ENCODE measurements at regions not wholly inside any gene's neighbourhood (a gene's known extent, or its start where the extent isn't known, plus 50 kb on each side); places are given as distances from the start of the nearest gene placed in this dataset.
A peak's percentile ranks its signal among the peaks of the same experiment; 100 is the strongest.

DNA sequence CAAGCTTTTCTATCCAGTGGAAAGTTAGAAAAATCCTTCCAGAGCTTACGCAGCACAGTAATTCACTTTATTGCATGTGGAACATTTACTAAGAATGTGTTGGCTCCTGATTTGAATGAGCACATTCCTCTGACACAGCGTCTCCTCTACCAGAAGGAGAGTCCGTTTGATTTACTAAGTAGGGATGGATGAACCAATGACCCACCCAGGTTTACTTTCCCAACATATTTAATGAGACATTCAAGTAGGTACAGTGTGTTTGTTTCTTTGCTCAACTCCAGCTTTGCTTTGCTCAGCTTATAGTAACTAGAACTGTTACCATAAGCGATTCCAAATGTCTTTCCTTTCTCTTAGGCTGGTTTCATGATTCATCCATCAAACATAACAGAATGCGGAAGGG, 161.7 kb downstream of the SMARCA1 start (continued):
- no peak for TF ChIP-seq USF1 (IDR thresholded peaks at IDR 0.05; ENCODE audit: borderline replicate concordance, extremely low read length, insufficient read depth, low read depth, low read length)
- no peak for TF ChIP-seq BRCA1 (IDR thresholded peaks at IDR 0.05; ENCODE audit: low read depth, low read length)
- no peak for TF ChIP-seq NFIC (IDR thresholded peaks at IDR 0.05; ENCODE audit: low read depth, low read length)
- TF ChIP-seq HDAC2 (IDR thresholded peaks at IDR 0.05): no peak
- TF ChIP-seq SMAD1 (IDR thresholded peaks at IDR 0.05; ENCODE audit: low read depth, partially characterized antibody): no peak
- TF ChIP-seq IRF3 (IDR thresholded peaks at IDR 0.05): no peak

- H3K4me2 ChIP-seq (ENCODE audit: control insufficient read depth, insufficient read depth): no peak overlapping the region
- no peaks in the 10 kb centered on the region for H3K9me3 ChIP-seq (replicated peaks; ENCODE audit: control insufficient read depth, insufficient read depth, low read length)
- no peaks in the 10 kb centered on the region for H3K27me3 ChIP-seq (replicated peaks in 1 of 2; ENCODE audit: control insufficient read depth in 2 of 2, insufficient read depth in 2 of 2, low read length in 1 of 2)
- no peak overlapping the region for H3K9ac ChIP-seq (ENCODE audit: control insufficient read depth, insufficient read depth, low read length)
- BruUV-seq (replicated peaks): no TSS peak
- 0% methylated on average over 5 of the region's 5 CpGs for WGBS (ENCODE audit: insufficient coverage, insufficient replicate concordance, low lambda C conversion rate, missing lambda C conversion rate)
- ChIA-PET POLR2A (no interaction called here), CTCF (interaction anchor here (0.8 kb wide), 1 partner anchor 12 kb away, joined by 3 read pairs; no protein-coding TSS in a partner anchor), RAD21 (ENCODE audit: unreplicated experiment) (no interaction called here), SMC1A (ENCODE audit: uncharacterized antibody, unreplicated experiment) (no interaction called here)
- H3K36me3 ChIP-seq (ENCODE audit: control insufficient read depth in 2 of 2, insufficient read depth in 2 of 2, low read length in 1 of 2): no peaks in the 10 kb centered on the region
- H3K4me3 ChIP-seq: no peak overlapping the region
- peak; percentile 65 for FAIRE-seq
- no peaks in the 10 kb centered on the region for H3K79me2 ChIP-seq (ENCODE audit: control insufficient read depth, insufficient read depth, low read length)
- peak; percentile 21 for DNase-seq (ENCODE audit: low read depth, low spot score)
- H2AFZ ChIP-seq (ENCODE audit: control insufficient read depth, low read depth, low read length): no peak overlapping the region
- in situ Hi-C loops (cut with MboI) (no loop called here), intact Hi-C loops (cut with micrococcal nuclease; ENCODE audit: unreplicated experiment) (loop anchor here (2.0 kb wide), 1 partner anchor 543 kb away; no protein-coding TSS in a partner anchor)
- ATAC-seq: peak; percentile 97
- no peaks in the 10 kb centered on the region for H4K20me1 ChIP-seq (ENCODE audit: control insufficient read depth, insufficient read depth)
- no peaks in the 10 kb centered on the region for H3K4me1 ChIP-seq (ENCODE audit: control insufficient read depth, insufficient read depth, low read length)
- H3K27ac ChIP-seq (ENCODE audit: control insufficient read depth, insufficient read depth): no peak overlapping the region
- no peak for TF ChIP-seq SUZ12 (IDR thresholded peaks at IDR 0.05; ENCODE audit: unreplicated experiment)
- TF ChIP-seq HDGF (IDR thresholded peaks at IDR 0.05): no peak
- TF ChIP-seq ZNF217 (IDR thresholded peaks at IDR 0.05): no peak
- TF ChIP-seq ZNF24 (IDR thresholded peaks at IDR 0.05): no peak
- TF ChIP-seq RFX5 (IDR thresholded peaks at IDR 0.05; ENCODE audit: low read depth, low read length): no peak
- TF ChIP-seq, protein P1, sequence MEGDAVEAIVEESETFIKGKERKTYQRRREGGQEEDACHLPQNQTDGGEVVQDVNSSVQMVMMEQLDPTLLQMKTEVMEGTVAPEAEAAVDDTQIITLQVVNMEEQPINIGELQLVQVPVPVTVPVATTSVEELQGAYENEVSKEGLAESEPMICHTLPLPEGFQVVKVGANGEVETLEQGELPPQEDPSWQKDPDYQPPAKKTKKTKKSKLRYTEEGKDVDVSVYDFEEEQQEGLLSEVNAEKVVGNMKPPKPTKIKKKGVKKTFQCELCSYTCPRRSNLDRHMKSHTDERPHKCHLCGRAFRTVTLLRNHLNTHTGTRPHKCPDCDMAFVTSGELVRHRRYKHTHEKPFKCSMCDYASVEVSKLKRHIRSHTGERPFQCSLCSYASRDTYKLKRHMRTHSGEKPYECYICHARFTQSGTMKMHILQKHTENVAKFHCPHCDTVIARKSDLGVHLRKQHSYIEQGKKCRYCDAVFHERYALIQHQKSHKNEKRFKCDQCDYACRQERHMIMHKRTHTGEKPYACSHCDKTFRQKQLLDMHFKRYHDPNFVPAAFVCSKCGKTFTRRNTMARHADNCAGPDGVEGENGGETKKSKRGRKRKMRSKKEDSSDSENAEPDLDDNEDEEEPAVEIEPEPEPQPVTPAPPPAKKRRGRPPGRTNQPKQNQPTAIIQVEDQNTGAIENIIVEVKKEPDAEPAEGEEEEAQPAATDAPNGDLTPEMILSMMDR (IDR thresholded peaks at IDR 0.05 in 2 of 3, conservative IDR thresholded peaks at IDR 0.05 in 1 of 3; ENCODE audit: control insufficient read depth in 2 of 3, extremely low read depth in 1 of 3, insufficient read depth in 1 of 3, low read depth in 3 of 3, low read length in 3 of 3): peak; percentile 47 to 66 (median 60); a peak in 5 of 6 replicates
- TF ChIP-seq RAD21 (IDR thresholded peaks at IDR 0.05; ENCODE audit: insufficient read depth, low read depth, low read length): peak; percentile 72
- no peak for TF ChIP-seq LARP7 (IDR thresholded peaks at IDR 0.05)
- TF ChIP-seq EP300 (IDR thresholded peaks at IDR 0.05; ENCODE audit: borderline replicate concordance in 1 of 2, control insufficient read depth in 1 of 2, low read depth in 2 of 2, low read length in 2 of 2): no peak
- TF ChIP-seq RELB (IDR thresholded peaks at IDR 0.05; ENCODE audit: low read depth): no peak
- no peak for TF ChIP-seq KLF5 (IDR thresholded peaks at IDR 0.05; ENCODE audit: partially characterized antibody)
Observed at GRCh38 chrX:129360175-129360574, 163.1 kb downstream of the SMARCA1 start.
